GM21526 (cell line): ENCODE measurements at regions not wholly inside any gene's neighbourhood (a gene's known extent, or its start where the extent isn't known, plus 50 kb on each side); places are given as distances from the start of the nearest gene placed in this dataset.
A peak's percentile ranks its signal among the peaks of the same experiment; 100 is the strongest.

Source experiments
- ATAC-seq: cut with Tn5 transposase; IDR thresholded peaks from one replicate; pipeline ENCODE4 v1.9.1; 2021; ENCODE audit warnings: moderate library complexity; ENCODE audit not compliant: unreplicated experiment, low FRiP score

- no peak for ATAC-seq
Measured at GRCh38 chr1:194342484-194343262, 1156.3 kb upstream of the B3GALT2 start.

- no peak for ATAC-seq
Measured at GRCh38 chr1:194341587-194341986, 1155.2 kb upstream of the B3GALT2 start.

- ATAC-seq, result no peak
Measured at GRCh38 chr1:194339471-194339870, 1153.1 kb upstream of the B3GALT2 start.

GRCh38 chr1:194338241-194338948 is 1152.0 kb upstream of the B3GALT2 start:
- no peak for ATAC-seq

GRCh38 chr1:194333240-194333639 is 1146.8 kb upstream of the B3GALT2 start:
- ATAC-seq, result no peak

DNA sequence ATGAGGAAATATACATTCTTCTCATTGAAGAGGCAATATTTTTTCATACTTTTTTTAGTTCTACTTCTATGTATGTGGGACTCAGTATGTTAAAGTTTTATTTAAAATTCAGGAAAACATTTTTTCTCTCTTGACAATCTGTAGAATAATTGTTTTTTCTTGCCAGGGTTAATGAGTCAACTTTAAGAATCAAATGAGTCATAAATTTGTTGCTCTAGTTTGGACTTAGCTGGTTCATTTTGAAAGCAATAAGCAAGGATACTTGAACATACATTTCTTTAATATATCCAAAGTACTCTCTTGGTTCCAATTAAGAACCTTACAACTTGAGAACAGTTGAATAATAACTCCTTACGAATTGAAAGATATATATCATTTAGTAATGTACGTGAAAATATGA is 1145.3 kb upstream of the B3GALT2 start:
- ATAC-seq, result no peak

DNA sequence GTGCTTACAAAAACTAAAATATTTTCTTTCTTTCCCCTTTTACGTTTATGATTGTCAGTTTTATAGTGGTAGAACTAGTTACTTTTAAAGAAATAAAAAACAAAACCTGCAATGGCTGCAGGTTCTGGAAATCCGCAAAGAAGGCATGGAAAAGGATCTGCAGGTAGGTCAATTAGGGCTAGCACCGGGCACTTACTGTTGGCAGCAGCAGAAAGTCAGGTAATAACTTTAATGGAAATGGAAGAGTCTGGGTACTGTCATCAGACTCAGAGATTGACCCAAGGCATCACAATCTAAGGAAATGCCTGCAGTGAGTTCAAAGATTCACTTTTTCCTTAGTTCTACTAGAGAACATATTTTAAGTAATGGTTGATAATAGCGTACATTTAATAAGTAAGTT is 1136.3 kb upstream of the B3GALT2 start:
- ATAC-seq, result no peak

DNA sequence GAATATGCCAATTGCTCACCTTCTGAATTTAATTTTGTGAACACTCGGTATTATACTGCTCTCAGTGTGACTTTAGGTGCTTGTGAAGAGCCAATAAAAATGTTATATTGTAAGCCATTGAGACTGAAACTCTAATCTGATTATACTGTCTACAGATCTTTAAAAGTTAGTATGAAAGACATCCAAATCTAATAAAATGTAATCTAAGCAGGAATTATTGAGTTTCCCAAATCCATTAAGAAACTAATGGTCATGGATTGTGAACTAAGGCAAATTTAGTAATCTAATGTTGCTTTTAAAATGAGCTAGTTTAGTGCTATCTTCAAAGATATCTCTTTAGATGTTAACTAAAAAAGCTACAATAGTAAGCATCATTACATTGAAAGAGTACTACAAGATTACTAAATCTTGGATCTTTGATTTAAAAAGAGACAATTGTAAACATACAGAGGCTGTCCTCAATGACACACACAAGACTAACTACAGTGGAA is 1132.4 kb upstream of the B3GALT2 start:
- no peak for ATAC-seq

DNA sequence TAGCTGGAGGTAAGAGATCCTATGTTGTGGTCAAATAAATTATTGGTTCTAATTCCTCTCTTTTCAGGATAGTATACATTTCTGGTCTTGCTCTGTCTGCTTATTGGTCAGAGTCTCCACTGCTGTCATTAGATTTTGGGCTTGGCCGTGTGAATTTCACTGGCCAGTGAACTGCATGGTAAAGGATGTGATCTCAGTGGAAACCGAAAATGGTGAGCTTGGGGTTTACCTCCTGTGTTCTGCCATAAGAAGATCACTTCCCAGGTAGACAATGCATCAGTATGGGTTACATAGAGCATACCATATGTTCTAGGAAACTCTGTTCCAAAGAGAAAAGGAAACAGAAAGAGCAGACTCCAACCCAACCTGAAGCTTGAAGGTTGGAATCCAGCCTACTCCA is 1123.3 kb upstream of the B3GALT2 start:
- no peak for ATAC-seq

- no peak for ATAC-seq
Measured at GRCh38 chr1:194309269-194309668, 1122.9 kb upstream of the B3GALT2 start.

- no peak for ATAC-seq
Measured at GRCh38 chr1:194300776-194301175, 1114.4 kb upstream of the B3GALT2 start.

GRCh38 chr1:194300340-194300739 is 1113.9 kb upstream of the B3GALT2 start:
- no peak for ATAC-seq

DNA sequence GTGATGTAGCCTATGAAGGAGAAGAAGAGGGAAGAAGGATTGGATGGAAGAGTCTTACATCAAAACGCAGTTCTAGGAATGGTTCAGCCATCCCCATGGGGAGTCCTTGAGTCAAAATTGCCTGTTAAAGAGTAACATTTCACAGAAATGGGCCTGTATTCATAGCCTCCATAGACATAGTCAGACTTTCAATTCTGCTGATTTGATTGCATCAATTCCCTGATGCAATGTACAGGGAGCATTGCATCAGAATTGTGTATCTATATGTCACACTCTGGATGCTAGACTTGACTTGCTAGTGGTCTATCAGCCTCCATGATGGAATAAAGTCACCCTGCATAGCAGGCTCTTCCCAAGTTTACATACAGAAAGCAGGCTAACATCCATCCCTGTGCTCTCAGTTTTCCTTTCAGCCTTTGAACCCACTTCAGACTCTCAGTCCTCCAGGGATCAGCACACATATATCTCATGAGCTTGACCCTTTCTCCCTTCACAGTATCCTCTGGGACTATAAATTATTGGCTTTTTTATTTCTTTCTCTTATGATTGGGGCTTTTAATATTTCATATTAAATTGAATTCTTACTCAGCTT is 1111.7 kb upstream of the B3GALT2 start:
- no peak for ATAC-seq

DNA sequence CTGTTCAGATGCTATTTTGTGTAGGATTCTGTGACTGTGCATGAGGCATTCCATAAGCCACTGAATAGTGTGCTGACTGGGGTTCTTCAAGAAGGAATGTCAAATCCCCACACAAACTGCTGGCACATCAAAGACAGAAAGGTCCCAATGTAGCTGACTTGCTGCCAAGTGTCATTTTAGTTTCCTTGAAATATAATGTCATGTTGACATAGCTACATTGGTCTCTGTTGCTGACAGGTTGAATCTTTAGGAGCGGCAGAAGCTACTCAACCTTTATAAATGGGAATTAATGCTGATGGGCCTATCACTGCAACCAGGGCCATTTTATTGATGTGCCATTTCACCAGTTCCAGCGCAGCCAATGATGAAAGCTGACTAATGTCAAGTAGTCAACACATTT is 1110.7 kb upstream of the B3GALT2 start:
- ATAC-seq, result no peak

- ATAC-seq, result no peak
Measured at GRCh38 chr1:194296201-194296600, 1109.8 kb upstream of the B3GALT2 start.

DNA sequence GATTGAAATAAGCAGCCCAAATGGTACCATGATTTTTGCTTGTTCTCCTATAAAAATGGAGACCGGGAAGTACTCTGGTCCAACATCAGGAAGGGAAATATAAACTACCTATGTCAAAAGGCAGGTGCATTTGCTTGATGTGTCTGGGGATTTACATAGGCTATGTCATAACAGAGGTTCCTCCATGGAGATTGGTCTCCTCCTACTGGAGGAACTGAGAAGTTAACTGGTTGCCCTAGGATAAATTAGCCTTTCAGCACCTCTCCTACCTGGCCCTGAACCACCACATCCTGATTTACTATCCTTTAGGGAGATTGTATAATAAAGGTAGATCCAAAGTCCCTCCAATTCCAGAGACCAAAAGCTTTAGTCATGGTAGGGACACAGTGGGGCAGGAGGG is 1109.3 kb upstream of the B3GALT2 start:
- ATAC-seq, result peak; percentile 91

DNA sequence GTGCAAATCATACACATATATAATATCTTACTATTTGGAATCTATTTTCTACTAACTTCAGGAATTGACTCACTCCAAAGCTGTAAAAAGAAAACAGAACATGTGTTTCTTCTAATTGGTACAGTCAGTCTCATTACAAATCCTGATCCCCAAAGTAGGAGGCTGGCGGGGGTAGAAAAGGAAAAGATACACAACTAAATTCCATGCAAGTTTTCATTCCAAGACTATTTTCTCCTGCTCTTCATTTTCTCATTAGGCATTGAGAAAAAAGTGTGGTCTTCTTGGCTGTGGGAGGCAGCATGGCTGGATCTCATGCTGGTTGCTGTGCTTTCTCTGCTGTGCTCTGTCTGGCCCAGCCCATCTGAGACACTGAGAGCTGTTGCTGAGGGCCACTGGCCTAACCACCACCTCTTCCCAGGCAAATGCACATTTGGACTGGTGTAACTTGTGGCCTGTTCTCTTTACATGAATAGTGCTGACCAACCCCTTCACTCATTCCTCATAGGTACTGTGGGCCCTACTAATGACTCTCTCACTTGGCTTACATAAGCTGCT is 1107.5 kb upstream of the B3GALT2 start:
- ATAC-seq, result no peak

DNA sequence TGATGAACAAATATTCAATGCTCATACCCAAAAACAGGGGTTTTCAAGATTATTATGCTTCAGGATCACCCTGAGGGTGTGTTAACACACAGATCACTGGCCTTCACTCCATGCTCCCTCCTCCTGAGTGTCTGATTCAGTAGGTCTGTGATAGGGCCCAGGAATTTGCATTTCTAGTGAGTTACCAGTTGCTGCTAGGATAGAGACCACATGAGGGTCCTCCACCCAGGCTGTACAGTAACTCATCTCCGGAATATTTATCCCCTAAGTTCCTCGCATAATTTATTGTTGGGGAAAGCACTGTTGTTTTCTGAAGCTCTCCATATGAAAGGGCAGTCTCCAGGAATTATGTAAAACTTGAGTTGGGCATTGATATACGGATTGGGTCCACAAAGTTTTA is 1106.6 kb upstream of the B3GALT2 start:
- ATAC-seq, result no peak

DNA sequence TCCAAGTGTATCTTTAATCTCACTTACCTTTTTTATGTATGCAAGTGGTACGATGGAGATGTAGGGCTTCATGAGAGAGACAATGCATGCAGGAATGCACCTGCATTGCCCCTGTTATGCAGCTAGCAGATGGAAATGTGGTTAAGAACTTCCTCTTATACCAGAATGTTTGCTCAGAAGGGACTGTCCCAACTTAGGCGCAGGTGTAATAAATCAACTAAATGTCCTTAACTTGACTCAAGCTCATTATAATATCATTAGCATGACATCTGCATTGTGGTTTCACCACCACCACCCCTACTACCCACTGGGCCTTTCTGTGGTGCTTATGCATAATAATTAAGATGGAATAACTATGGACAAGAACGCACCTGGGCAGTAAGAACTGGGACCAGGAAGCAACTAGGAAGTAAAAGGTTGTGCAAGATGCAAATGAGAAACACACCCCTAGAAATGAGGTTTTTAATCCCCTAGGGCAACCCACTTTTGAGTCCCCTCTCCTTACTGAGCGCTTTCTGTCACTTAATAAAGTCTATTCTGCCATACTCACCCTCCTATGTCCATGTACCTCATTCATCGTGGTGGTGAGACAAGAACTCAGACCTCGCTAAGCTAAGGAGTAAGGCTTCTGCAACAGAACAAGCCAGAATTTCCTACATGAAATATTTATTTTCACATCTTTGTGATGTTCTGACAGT is 1103.3 kb upstream of the B3GALT2 start:
- ATAC-seq, result peak; percentile 94

- ATAC-seq, result no peak
Measured at GRCh38 chr1:194288238-194288637, 1101.8 kb upstream of the B3GALT2 start.

DNA sequence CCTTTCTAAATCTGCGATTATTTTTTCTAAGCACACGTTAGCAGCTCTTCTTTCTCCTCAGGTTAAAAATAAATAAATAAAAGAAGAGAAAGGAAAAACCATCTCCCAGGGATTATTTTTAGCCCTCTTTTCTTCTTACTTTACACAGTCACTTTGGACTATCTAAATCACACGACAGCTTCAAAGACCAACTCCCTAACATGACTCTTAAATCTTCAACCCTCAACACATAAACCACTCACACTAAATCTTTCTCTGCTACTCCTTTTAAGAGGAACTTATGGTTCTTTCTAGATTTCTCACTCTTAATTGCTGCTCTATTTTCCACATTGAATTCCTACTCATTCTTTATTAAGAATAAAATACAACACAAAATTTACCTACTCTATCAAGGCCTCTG is 1095.0 kb upstream of the B3GALT2 start:
- no peak for ATAC-seq
